Dendritic cell treated with granulocyte-macrophage colony-stimulating factor and Interleukin-4, amounts not matched to agents 40 ng/mL and 50 ng/mL, for 4 days (primary cell): ENCODE measurements at regions not wholly inside any gene's neighbourhood (a gene's known extent, or its start where the extent isn't known, plus 50 kb on each side); places are given as distances from the start of the nearest gene placed in this dataset.
"Not testable (repeated sequence)": the region's sequence is repeated elsewhere in the genome, so short reads cannot be mapped to it uniquely, and the experiment has no call there.

Experiments
- H3K27ac Mint-ChIP-seq: one replicate; pipeline ENCODE4 v1.8.0; 2022; ENCODE audit warnings: mild to moderate bottlenecking, mixed read lengths
- H3K27me3 Mint-ChIP-seq: one replicate; pipeline ENCODE4 v1.8.0; 2022; ENCODE audit warnings: mild to moderate bottlenecking, mixed read lengths
- H3K36me3 Mint-ChIP-seq: one replicate; pipeline ENCODE4 v1.8.0; 2022; ENCODE audit warnings: low read depth, mixed read lengths
- H3K4me1 Mint-ChIP-seq: one replicate; pipeline ENCODE4 v1.8.0; 2022; ENCODE audit warnings: low read depth, mixed read lengths
- H3K4me3 Mint-ChIP-seq: one replicate; pipeline ENCODE4 v1.8.0; 2022; ENCODE audit warnings: mild to moderate bottlenecking, moderate library complexity, mixed read lengths
- H3K9me3 Mint-ChIP-seq: one replicate; pipeline ENCODE4 v1.8.0; 2022; ENCODE audit warnings: mixed read lengths
- intact Hi-C: fragments of 100-400 bp; cut with micrococcal nuclease; formaldehyde crosslinking; loops from one replicate; pipeline ENCODE4 v1.15.0; 2022

- Mint-ChIP-seq H3K9me3 (peaks cover 8% of the 10 kb centered on the region), H3K27me3 (no peaks in the 10 kb centered on the region), H3K4me1 (peaks cover 36% of the 10 kb centered on the region), H3K36me3 (no peaks in the 10 kb centered on the region), H3K27ac (no peak overlapping the region), H3K4me3 (no peak overlapping the region)
- intact Hi-C loops: loop anchor here (10.0 kb wide), 1 partner anchor 250 kb away; the partner anchor contains the start of gene ENC1
Measured at GRCh38 chr5:74394916-74395880, 245.3 kb downstream of the ENC1 start.

- H3K36me3 Mint-ChIP-seq: no peaks in the 10 kb centered on the region
- no peak overlapping the region for H3K27ac Mint-ChIP-seq
- H3K9me3 Mint-ChIP-seq: peaks cover 7% of the 10 kb centered on the region
- H3K4me3 Mint-ChIP-seq: no peak overlapping the region
- intact Hi-C loops: loop anchor here (10.0 kb wide), 1 partner anchor 250 kb away; the partner anchor contains the start of gene ENC1
- H3K27me3 Mint-ChIP-seq: no peaks in the 10 kb centered on the region
- H3K4me1 Mint-ChIP-seq: peaks cover 36% of the 10 kb centered on the region
Measured at GRCh38 chr5:74394528-74394915, 246.0 kb downstream of the ENC1 start.

DNA sequence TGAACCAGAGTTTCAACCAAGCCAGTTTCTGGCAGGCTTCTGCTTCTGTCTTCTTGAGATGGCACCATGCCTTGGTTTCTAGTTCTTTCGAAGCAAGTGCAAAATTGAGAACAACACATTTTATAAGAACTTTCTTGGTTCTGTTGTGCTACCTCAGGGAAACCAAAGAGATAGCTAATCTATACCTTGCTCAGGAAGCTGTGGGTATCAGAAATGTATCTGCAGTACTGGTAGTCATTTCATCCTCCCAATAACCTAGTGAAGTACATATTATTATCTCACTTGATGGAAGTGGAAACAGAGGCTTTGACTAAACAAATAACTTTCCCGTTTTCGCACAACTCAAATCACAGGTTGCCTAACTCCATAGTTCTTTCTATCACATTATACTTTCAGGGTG lies 246.6 kb downstream of the ENC1 start:
- Mint-ChIP-seq H3K9me3 (peaks cover under 1% of the 10 kb centered on the region), H3K27ac (no peak overlapping the region), H3K4me3 (no peak overlapping the region), H3K27me3 (no peaks in the 10 kb centered on the region), H3K4me1 (peaks cover 36% of the 10 kb centered on the region), H3K36me3 (no peaks in the 10 kb centered on the region)
- intact Hi-C loops: loop anchor here (10.0 kb wide), 1 partner anchor 251 kb away; the partner anchor contains the start of gene ENC1

GRCh38 chr5:74392711-74393351 lies 247.7 kb downstream of the ENC1 start:
- Mint-ChIP-seq H3K27ac (no peak overlapping the region), H3K36me3 (no peaks in the 10 kb centered on the region), H3K4me3 (no peak overlapping the region), H3K27me3 (no peaks in the 10 kb centered on the region), H3K4me1 (peaks cover 36% of the 10 kb centered on the region), H3K9me3 (no peaks in the 10 kb centered on the region)
- intact Hi-C loops: loop anchor here (10.0 kb wide), 1 partner anchor 252 kb away; the partner anchor contains the start of gene ENC1

GRCh38 chr5:74391410-74391809 lies 249.1 kb downstream of the ENC1 start:
- Mint-ChIP-seq H3K36me3 (no peaks in the 10 kb centered on the region), H3K4me3 (no peak overlapping the region), H3K4me1 (peaks cover 36% of the 10 kb centered on the region), H3K27ac (no peak overlapping the region), H3K27me3 (no peaks in the 10 kb centered on the region), H3K9me3 (no peaks in the 10 kb centered on the region)
- intact Hi-C loops: loop anchor here (10.0 kb wide), 1 partner anchor 253 kb away; the partner anchor contains the start of gene ENC1

DNA sequence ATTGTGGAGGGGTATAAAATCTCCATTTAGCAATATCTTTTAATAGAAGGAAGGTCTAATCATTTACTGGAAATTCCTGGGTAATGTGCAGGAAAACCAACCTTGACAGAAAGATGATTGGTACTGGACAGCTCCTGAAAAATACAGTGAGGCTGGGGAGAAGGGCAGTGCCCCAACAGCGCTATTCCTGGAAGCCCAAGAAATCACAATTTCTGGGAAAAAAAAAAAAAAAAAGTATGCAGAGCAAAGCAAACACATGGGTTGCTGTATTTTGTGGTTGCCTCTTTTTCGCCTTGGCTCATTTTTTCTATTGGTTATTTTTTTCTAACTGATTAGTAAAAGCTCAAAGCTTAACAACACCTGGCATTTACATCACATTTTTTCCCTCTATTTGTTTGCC lies 249.7 kb downstream of the ENC1 start:
- H3K36me3 Mint-ChIP-seq: no peaks in the 10 kb centered on the region
- H3K27me3 Mint-ChIP-seq: no peaks in the 10 kb centered on the region
- no peak overlapping the region for H3K27ac Mint-ChIP-seq
- H3K4me1 Mint-ChIP-seq: peaks cover 36% of the 10 kb centered on the region
- intact Hi-C loops: loop anchor here (10.0 kb wide), 1 partner anchor 254 kb away; the partner anchor contains the start of gene ENC1
- no peak overlapping the region for H3K4me3 Mint-ChIP-seq
- H3K9me3 Mint-ChIP-seq: no peaks in the 10 kb centered on the region

DNA sequence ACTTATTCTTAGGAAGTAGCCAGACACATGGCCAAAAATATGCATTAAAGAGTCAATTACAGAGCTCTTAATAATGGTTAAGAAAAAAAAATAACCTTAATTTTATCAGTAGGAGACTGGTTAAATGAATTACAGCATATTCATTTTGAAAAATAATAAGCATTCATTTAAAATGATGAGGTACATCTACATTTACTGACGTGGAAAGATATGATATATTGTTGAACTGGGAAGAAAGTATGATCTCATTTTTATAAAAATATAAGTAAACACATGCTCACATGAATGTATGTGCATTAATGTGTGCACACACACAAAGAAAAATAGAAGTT lies 250.3 kb downstream of the ENC1 start:
- Mint-ChIP-seq H3K4me1 (peaks cover 37% of the 10 kb centered on the region), H3K27me3 (peaks cover 2% of the 10 kb centered on the region), H3K9me3 (no peaks in the 10 kb centered on the region), H3K36me3 (no peaks in the 10 kb centered on the region), H3K4me3 (no peak overlapping the region), H3K27ac (no peak overlapping the region)
- intact Hi-C loops: loop anchor here (10.0 kb wide), 1 partner anchor 255 kb away; the partner anchor contains the start of gene ENC1

DNA sequence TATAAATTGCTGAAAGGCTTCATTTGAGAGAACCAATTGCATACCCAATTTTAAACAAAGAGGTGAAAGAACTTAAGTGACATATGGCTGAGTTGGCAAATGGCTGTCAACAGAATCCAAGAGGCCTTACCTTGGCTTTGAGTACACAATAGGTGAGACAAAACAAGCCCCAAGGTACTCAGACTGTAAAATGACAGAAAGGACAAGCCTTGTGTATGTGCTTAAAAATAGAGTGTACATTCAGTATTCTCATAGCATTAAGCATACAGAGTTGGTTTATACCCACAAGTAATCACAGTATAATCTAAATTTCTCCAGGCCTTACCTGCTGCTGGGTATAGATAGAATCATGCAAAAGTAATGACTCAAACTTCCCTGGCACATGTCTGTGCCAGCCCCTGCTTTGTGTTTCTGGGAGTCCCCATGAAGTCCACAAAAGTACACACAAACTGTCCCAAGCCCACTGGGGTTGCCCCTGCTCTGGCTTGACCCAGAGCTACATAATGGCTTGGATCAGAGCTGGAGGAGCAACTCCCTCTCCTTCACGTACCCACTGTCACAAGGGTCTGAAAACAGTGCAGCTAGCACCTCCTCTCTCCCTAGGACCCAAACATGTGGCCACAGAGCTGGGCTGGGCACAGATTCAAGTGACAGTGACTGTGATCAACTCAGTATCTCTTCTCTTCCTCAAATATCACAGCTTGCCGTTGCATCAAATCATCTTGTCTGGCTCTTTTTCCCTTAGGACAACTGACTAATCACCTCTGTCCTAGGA lies 250.8 kb downstream of the ENC1 start:
- no peaks in the 10 kb centered on the region for H3K9me3 Mint-ChIP-seq
- H3K27me3 Mint-ChIP-seq: peaks cover 3% of the 10 kb centered on the region
- no peaks in the 10 kb centered on the region for H3K36me3 Mint-ChIP-seq
- no peak overlapping the region for H3K27ac Mint-ChIP-seq
- H3K4me3 Mint-ChIP-seq: no peak overlapping the region
- intact Hi-C loops: loop anchor here (10.0 kb wide), 1 partner anchor 255 kb away; the partner anchor contains the start of gene ENC1
- H3K4me1 Mint-ChIP-seq: peaks cover 33% of the 10 kb centered on the region

DNA sequence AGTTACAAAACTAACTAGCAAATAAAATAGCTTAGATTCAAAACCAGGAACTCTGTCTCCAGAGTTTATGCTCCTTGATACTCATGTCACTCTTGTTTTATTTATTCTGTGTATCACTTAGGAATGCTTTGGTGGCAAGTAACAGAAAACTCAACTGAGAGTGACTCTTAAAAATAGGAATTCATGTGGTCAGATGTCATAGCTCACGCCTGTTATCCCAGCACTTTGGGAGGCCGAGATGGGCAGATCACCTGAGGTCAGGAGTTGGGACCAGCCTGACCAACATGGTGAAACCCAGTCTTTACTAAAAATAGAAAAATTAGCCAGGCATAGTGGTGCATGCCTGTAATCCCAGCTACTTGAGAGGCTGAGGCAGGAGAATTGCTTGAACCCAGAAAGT lies 252.1 kb downstream of the ENC1 start:
- H3K27ac Mint-ChIP-seq, H3K36me3 Mint-ChIP-seq, H3K9me3 Mint-ChIP-seq, intact Hi-C loops, H3K4me3 Mint-ChIP-seq, H3K27me3 Mint-ChIP-seq: not testable (repeated sequence)
- peaks cover 27% of the 10 kb centered on the region for H3K4me1 Mint-ChIP-seq

DNA sequence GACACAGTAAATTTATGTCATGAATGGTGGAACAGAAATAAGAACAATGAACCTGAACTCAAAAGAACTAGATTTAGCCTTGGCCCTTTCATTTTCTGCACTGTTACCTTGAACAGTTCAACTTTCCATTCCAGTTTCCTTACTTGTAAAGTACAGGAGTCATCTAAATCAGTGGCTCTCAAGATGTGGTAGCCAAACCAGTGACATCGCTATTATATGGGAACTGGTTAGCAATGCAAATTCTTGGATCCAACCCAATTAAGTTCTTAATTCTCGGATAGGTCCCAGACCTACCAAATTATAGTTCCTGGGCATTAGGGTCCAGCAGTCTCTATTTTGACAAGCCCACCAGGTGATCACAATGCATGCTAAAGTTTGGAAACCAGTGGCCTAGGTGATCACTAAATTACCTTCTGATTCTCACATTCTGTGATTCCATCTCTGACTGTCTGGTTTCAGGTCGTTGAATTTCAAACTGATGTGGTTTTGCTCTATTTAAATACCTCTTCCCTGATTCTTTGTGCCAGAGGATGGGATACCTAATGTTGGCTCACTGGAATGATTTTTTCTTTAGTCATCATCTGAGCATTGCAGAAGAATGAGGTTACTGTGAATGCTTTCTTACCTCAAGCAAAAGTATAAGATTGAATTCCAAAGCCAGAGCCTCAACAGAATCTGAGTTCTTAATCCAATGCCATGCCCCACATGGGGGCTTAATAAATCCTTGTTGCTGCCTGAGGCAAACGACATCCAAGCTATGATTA lies 253.8 kb downstream of the ENC1 start:
- peaks cover 11% of the 10 kb centered on the region for H3K27me3 Mint-ChIP-seq
- H3K4me3 Mint-ChIP-seq: no peak overlapping the region
- intact Hi-C loops: no loop called here
- H3K9me3 Mint-ChIP-seq: no peaks in the 10 kb centered on the region
- no peak overlapping the region for H3K27ac Mint-ChIP-seq
- H3K4me1 Mint-ChIP-seq: peaks cover 16% of the 10 kb centered on the region
- H3K36me3 Mint-ChIP-seq: no peaks in the 10 kb centered on the region

DNA sequence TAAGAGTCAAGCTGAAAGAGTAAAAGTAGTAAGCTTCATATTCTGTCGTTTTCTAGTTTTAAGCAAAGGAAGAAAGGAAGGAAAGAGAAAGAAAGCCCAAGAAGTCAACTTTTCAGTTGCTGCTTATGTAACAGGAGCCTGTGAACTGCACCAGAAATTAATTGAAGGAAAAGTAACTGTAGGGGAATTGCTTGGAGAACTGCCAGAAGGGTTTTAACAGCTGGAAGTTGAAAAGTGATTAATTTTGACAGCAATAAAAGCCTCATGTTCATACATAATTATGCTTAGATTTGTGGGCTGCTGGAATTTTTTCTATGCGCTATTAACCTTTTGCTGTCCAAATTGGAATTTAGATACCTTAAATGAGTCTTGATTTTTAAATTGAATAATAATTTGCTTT lies 255.7 kb downstream of the ENC1 start:
- peaks cover 6% of the 10 kb centered on the region for H3K4me1 Mint-ChIP-seq
- H3K36me3 Mint-ChIP-seq: no peaks in the 10 kb centered on the region
- H3K9me3 Mint-ChIP-seq: no peaks in the 10 kb centered on the region
- no peak overlapping the region for H3K4me3 Mint-ChIP-seq
- no peak overlapping the region for H3K27ac Mint-ChIP-seq
- H3K27me3 Mint-ChIP-seq: peaks cover 14% of the 10 kb centered on the region
- intact Hi-C loops: no loop called here

- intact Hi-C loops: no loop called here
- Mint-ChIP-seq H3K9me3 (no peaks in the 10 kb centered on the region), H3K27ac (no peak overlapping the region), H3K4me3 (no peak overlapping the region), H3K36me3 (no peaks in the 10 kb centered on the region), H3K4me1 (peaks cover 7% of the 10 kb centered on the region), H3K27me3 (peaks cover 17% of the 10 kb centered on the region)
Measured at GRCh38 chr5:74382987-74383593, 257.4 kb downstream of the ENC1 start.
